Muscle of arm (tissue), 1 donor: ENCODE measurements at regions not wholly inside any gene's neighbourhood (a gene's known extent, or its start where the extent isn't known, plus 50 kb on each side); places are given as distances from the start of the nearest gene placed in this dataset.

Experiments used
- DNase-seq: peaks from one replicate; pipeline ENCODE4 v3.0.0-alpha.2; 2013

DNA sequence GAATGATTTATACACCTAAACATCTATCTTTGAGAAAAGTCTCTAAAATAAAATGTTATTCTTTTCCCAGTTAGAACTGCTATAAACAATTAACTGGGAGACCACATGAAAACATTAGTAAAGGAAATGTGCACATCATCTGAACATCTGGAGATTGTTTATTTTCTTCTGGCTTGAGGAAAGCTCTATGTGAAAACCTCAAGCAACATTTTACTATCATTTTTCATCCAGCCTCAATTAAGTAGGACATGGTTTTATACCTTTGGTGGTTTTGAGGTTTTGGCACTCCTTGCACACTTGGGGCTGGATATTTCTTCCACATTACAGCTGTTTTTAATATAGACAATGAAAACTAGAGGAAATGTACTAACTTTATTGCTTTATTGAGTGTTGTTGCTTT, 609.5 kb upstream of the SLC8A1 start:
- peak; percentile 86 for DNase-seq

- DNase-seq, result peak; percentile 67
Observed at GRCh38 chr2:41062336-41062735, 610.4 kb upstream of the SLC8A1 start.

DNA sequence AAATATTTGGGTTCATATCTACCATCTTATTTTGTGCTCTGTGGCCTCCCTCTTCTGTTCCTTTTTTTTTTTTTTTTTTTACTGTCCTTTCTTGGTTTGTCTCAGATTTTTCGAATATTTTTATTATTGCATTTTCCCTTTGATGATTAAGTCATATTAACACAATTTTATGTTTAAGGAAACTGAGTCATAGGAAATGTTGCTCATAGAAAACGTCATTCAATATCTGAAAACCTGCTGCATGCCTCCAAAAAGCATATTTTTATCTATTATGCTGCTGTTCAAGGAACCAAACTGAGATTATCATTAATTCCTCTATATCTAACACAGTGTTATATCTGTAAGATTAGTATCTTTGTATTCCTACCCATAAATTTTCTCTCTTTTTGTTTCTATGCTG, 614.3 kb upstream of the SLC8A1 start:
- no peak for DNase-seq

GRCh38 chr2:41068740-41069139, 616.9 kb upstream of the SLC8A1 start:
- no peak for DNase-seq

- no peak for DNase-seq
Observed at GRCh38 chr2:41078341-41078740, 626.5 kb upstream of the SLC8A1 start.

GRCh38 chr2:41079011-41079410, 627.1 kb upstream of the SLC8A1 start:
- peak; percentile 18 for DNase-seq

- peak; percentile 31 for DNase-seq
Observed at GRCh38 chr2:41084321-41084720, 632.4 kb upstream of the SLC8A1 start.

GRCh38 chr2:41087946-41088345, 636.1 kb upstream of the SLC8A1 start:
- DNase-seq, result peak; percentile 59

- DNase-seq, result no peak
Observed at GRCh38 chr2:41101281-41101680, 649.4 kb upstream of the SLC8A1 start.

DNA sequence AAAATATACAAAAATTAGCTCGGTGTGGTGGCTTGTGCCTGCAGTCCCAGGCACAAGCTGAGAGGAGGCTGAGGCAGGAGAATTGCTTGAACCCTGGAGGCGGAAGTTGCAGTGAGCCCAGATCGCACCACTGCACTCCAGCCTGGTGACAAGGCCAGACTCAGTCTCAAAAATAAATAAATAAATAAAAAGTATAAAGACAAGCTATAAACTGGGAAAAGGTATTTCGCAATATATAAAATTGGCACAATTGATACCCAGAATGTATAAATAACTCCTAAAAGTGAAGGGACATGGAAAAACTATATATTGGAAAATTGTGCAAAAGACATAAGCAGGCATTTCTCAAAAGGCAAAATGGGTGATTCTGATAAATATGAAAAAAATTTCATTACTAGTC, 657.9 kb upstream of the SLC8A1 start:
- DNase-seq, result no peak

- no peak for DNase-seq
Observed at GRCh38 chr2:41111836-41112627, 660.1 kb upstream of the SLC8A1 start.

GRCh38 chr2:41116106-41116797, 664.4 kb upstream of the SLC8A1 start:
- DNase-seq, result no peak

GRCh38 chr2:41119489-41119888, 667.6 kb upstream of the SLC8A1 start:
- DNase-seq, result no peak

- DNase-seq, result no peak
Observed at GRCh38 chr2:41123341-41123740, 671.5 kb upstream of the SLC8A1 start.

DNA sequence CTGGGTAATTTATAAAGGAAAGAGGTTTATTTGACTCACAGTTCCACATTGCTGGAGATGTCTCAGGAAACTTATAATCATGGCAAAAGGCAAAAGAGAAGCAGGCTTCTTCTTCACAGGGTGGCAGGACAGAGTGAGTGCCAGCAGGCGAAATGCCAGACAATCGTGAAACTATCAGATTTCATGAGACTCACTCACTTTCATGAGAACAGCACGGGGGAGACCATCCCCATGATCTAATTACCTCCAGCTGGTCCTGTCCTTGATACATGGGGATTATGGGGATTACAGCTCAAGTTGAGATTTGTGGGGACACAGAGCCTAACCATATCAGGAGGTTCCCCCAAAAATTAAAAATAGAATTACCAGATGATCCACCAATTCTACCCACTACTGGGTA, 675.5 kb upstream of the SLC8A1 start:
- DNase-seq, result no peak

DNA sequence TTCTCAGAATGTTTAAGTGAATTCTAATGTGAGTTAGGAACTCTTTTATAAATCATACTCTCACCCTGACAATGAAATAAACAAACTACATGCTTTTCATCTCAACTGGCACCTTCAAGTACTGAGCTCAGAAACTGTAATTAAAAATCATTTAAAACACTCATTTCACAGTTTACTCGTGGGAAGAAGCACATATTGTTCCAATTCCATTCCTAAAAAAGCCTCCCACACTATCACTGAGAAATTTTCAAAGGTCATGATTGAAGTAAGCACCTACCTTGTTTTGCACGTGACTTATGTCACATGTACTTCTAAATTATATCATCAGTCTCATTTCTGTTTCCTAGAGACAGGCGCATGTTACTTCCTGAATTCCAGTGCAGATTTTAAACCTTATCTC, 678.1 kb upstream of the SLC8A1 start:
- DNase-seq, result no peak

DNA sequence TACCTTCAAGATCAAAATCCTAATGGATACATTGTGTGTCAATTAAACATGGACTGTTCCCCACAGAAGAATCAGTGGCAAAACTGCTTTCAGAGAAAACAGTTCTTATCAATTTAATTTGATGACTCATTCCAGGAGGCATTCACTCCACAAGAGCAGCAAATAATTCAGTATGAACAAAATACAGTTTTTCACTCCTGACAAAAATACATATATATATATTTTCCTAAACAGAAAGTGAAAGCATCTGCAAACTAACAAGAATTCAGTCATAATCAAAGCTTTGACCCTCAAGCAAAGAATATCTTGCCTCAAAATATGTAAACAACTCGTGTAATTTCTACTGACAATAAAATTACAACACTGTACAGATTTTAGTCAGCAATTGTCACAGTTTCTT, 685.1 kb upstream of the SLC8A1 start:
- DNase-seq, result no peak

DNA sequence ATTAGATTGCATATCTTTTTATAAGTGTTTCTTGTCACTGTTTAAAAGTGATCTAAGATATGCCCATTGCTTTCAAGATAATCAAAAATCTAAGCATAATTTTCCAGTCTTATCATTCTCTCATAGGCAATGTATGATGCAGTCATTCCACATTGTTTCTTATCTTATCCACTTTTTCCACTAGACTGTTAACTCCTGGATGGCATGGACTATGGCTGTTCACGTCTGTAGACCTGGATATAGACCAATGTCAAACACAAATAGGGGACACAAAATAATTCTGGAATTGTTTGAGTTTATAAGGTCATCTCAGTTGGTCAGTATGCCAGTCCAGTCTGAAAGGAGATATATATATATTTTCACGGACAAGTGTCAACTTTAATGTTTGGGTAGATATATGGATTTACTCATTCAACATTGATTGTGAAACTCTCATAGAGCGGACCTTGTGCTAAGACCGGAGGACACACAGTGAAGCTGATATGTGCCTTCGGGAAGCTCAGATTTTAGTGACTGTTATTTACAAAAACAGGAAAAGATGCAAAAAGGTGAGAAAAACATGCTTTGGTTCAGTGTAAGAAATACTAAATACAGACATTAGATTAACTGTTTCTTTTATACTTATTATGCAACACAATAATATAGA, 689.4 kb upstream of the SLC8A1 start:
- DNase-seq, result no peak

GRCh38 chr2:41142478-41142877, 690.6 kb upstream of the SLC8A1 start:
- no peak for DNase-seq

- no peak for DNase-seq
Observed at GRCh38 chr2:41145066-41145465, 693.2 kb upstream of the SLC8A1 start.

- DNase-seq, result no peak
Observed at GRCh38 chr2:41149054-41149453, 697.2 kb upstream of the SLC8A1 start.

DNA sequence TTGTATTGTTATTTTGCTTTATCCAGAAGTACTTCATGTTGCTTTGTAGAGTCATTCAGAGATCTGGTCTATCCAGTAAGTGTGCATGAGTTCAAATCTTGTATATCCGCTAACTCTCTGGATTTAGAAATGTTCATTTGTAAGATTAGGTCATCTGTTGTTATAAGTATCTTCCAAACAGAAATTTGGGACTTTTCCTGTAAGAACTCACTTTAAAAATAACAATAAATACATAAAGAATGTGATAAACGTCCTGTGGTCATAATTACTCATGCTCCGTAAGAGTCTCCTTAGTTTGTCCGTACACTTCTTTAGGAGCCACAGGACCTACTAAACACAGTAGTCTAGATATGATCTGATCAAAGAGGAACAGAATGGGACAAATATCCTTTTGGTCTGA, 699.9 kb upstream of the SLC8A1 start:
- no peak for DNase-seq

DNA sequence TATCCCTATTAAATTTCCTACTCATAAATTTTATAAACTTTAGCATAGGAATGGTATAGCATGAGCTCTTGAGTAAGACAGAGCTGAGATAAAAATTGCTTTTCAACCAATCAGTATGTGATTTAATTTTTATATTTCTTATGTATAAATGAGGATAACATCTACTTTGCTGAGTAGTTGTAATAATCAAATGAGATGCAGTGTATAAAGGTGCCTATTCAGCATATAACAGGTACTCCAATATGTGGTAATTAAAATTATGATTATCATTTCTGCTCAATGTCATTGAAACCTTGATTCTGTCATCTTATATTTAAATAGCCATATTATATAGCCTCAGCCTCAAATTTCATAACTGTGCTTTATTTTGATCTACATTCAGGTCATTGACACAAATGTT, 700.4 kb upstream of the SLC8A1 start:
- no peak for DNase-seq
